ENCODE measurements at regions not wholly inside any gene's neighbourhood (a gene's known extent, or its start where the extent isn't known, plus 50 kb on each side); places are given as distances from the start of the nearest gene placed in this dataset.

DNA sequence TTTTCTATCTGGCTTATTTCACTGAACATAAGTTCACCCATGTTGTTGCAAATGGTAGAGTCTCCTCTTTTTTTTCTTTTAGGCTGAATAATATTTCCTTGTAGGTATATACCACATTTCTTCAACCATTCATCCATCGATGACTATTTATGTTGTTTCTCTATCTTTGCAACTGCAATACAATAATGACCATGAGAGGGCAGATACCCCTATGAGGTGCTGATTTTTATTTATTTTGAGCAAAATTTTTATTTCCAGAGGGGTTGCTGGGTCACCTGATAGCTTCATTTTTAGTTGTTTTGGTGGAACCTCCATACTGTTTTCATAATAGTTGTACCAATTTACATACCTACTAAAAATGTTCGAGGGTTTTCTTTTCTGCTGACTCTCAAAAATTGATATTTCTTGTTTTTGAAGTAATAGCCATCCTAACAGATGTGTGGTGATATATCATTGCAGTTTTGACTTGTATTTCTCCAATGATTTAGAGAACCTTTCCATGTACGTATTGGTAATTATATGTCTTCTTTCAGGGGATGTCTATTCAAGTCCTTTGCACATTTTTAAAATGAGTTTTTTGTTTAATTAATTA lies 1697.0 kb downstream of the PCDH7 start:
- Histone ChIP-seq H3K9me3 (ENCODE audit: control insufficient read depth, insufficient read depth, low read length) (no peaks in the 10 kb centered on the region), H3K36me3 (ENCODE audit: control insufficient read depth, insufficient read depth, low read length) (no peaks in the 10 kb centered on the region), H3K4me3 (ENCODE audit: low read length) (no peak overlapping the region), H3K27ac (ENCODE audit: low read length) (no peak overlapping the region), H3K27me3 (ENCODE audit: control insufficient read depth, insufficient read depth, low read length) (no peaks in the 10 kb centered on the region), H3K4me1 (ENCODE audit: control insufficient read depth, insufficient read depth, low read length) (no peaks in the 10 kb centered on the region)
- no CpG with 5 or more reads among the region's 3 CpGs for WGBS (ENCODE audit: insufficient coverage, insufficient read length)
- no peak for DNase-seq (ENCODE audit: low read depth, low spot score)

DNA sequence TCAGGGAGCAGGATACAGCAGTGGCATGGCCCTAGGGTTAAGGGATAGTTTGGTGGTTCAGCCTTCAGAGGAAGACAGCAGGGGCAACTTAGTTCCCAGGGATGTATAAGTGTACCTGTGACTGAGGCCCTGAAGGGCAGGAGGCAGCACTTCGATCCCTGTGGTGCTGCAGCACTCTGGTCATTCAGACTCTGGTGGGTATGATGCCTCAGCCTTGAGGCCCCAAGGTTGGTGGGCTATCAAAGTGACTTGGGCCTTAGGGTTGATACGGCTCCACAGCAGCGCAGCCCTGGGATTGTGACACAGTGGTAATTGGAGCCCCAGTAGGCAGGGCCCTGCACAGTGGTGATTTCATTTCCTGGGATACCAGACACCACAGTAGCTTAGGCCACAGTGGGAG lies 1703.1 kb downstream of the PCDH7 start:
- Histone ChIP-seq H3K9me3 (ENCODE audit: control insufficient read depth, insufficient read depth, low read length) (no peaks in the 10 kb centered on the region), H3K36me3 (ENCODE audit: control insufficient read depth, insufficient read depth, low read length) (no peaks in the 10 kb centered on the region), H3K27ac (ENCODE audit: low read length) (no peak overlapping the region), H3K4me3 (ENCODE audit: low read length) (no peak overlapping the region), H3K27me3 (ENCODE audit: control insufficient read depth, insufficient read depth, low read length) (no peaks in the 10 kb centered on the region), H3K4me1 (ENCODE audit: control insufficient read depth, insufficient read depth, low read length) (no peaks in the 10 kb centered on the region)
- DNase-seq (ENCODE audit: low read depth, low spot score) = no peak
- WGBS (ENCODE audit: insufficient coverage, insufficient read length) = no CpG with 5 or more reads among the region's 3 CpGs

DNA sequence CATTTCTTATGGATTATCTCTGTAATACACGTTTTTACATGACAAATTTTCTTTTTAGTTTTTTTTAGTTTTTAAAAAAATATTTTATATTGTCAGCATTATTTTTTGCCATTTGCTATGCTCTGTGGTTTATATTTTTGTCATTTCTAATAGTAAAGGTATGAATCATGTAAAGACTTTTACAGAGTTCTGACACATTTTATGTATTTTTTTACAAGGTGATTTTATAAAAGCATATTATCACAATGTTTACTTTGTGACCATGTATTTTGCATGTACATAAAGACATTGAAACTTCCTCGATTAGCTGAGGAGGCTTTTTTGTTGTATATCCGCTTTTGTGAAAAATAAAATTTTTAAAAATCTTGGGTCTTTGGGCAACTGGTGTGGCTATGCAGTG lies 1705.1 kb downstream of the PCDH7 start:
- DNase-seq (ENCODE audit: low read depth, low spot score) = no peak
- Histone ChIP-seq H3K9me3 (ENCODE audit: control insufficient read depth, insufficient read depth, low read length) (no peaks in the 10 kb centered on the region), H3K4me3 (ENCODE audit: low read length) (no peak overlapping the region), H3K4me1 (ENCODE audit: control insufficient read depth, insufficient read depth, low read length) (no peaks in the 10 kb centered on the region), H3K27me3 (ENCODE audit: control insufficient read depth, insufficient read depth, low read length) (no peaks in the 10 kb centered on the region), H3K27ac (ENCODE audit: low read length) (no peak overlapping the region), H3K36me3 (ENCODE audit: control insufficient read depth, insufficient read depth, low read length) (no peaks in the 10 kb centered on the region)
- WGBS (ENCODE audit: insufficient coverage, insufficient read length) = no CpG with 5 or more reads among the region's 3 CpGs

DNA sequence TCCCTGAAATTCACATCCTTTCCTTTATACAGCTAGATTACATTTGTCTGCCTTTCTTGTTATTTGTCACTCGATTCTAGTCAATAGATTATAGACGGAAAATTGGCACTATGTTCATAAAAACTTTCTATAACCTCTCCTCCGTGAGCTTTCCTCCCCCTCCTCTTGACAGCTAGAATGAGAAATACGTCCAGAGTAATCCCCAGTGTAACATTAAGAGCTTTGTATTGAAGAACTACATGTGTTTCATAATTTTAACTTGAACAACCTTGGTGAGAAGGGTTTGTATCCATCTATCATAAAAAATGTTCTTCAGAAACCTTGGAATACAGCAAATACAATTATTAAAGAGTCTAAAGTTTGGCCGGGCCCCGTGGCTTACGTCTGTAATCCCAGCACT lies 1707.4 kb downstream of the PCDH7 start:
- no peak for DNase-seq (ENCODE audit: low read depth, low spot score)
- no peak overlapping the region for H3K27ac ChIP-seq (ENCODE audit: low read length)
- H3K4me3 ChIP-seq (ENCODE audit: low read length) = no peak overlapping the region
- no peaks in the 10 kb centered on the region for H3K36me3 ChIP-seq (ENCODE audit: control insufficient read depth, insufficient read depth, low read length)
- no peaks in the 10 kb centered on the region for H3K27me3 ChIP-seq (ENCODE audit: control insufficient read depth, insufficient read depth, low read length)
- H3K4me1 ChIP-seq (ENCODE audit: control insufficient read depth, insufficient read depth, low read length) = no peaks in the 10 kb centered on the region
- H3K9me3 ChIP-seq (ENCODE audit: control insufficient read depth, insufficient read depth, low read length) = no peaks in the 10 kb centered on the region
- WGBS (ENCODE audit: insufficient coverage, insufficient read length) = no CpG with 5 or more reads among the region's 7 CpGs

DNA sequence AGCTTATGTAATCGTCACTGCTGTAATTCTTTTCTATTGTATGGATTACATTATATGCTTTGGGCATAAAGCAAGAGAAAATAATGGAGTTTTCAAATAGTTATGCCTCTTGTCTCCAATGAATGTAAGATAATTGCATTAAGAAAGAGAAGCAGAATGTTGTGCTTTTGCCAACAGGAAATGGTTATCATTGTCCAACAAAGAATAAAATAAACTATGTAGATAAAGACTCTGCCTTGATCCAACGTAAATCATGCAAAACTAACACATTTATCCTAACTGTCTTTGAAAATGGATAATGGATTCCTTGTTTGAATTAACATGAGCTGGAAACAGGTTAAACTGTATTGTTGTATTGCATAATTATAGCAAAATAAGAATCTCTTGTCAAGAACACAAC lies 1709.0 kb downstream of the PCDH7 start:
- H3K27me3 ChIP-seq (ENCODE audit: control insufficient read depth, insufficient read depth, low read length) = no peaks in the 10 kb centered on the region
- H3K9me3 ChIP-seq (ENCODE audit: control insufficient read depth, insufficient read depth, low read length) = no peaks in the 10 kb centered on the region
- H3K27ac ChIP-seq (ENCODE audit: low read length) = no peak overlapping the region
- DNase-seq (ENCODE audit: low read depth, low spot score) = no peak
- no CpG with 5 or more reads among the region's 2 CpGs for WGBS (ENCODE audit: insufficient coverage, insufficient read length)
- H3K4me1 ChIP-seq (ENCODE audit: control insufficient read depth, insufficient read depth, low read length) = no peaks in the 10 kb centered on the region
- H3K36me3 ChIP-seq (ENCODE audit: control insufficient read depth, insufficient read depth, low read length) = no peaks in the 10 kb centered on the region
- no peak overlapping the region for H3K4me3 ChIP-seq (ENCODE audit: low read length)

DNA sequence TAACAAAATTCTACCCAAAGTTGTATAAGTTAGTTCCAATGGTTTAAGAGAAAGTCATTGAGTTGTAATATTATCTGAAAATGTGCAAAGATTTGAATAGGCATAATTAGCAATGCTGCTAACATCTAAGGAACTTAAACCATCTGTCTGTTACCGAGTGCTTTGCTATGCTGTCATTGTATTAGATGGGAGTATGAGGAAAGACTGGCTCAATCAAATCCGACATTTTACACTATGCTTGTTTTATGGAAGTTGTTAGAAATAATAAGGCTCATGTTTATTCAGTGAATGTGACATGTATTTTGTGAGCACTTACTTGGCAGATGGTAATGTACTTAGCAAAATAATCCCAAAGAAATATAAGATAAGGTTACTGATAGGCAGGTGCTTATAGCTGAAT lies 1715.1 kb downstream of the PCDH7 start:
- no peaks in the 10 kb centered on the region for H3K4me1 ChIP-seq (ENCODE audit: control insufficient read depth, insufficient read depth, low read length)
- no peak overlapping the region for H3K27ac ChIP-seq (ENCODE audit: low read length)
- H3K36me3 ChIP-seq (ENCODE audit: control insufficient read depth, insufficient read depth, low read length) = no peaks in the 10 kb centered on the region
- no peaks in the 10 kb centered on the region for H3K9me3 ChIP-seq (ENCODE audit: control insufficient read depth, insufficient read depth, low read length)
- no peak overlapping the region for H3K4me3 ChIP-seq (ENCODE audit: low read length)
- H3K27me3 ChIP-seq (ENCODE audit: control insufficient read depth, insufficient read depth, low read length) = no peaks in the 10 kb centered on the region
- no peak for DNase-seq (ENCODE audit: low read depth, low spot score)
- WGBS (ENCODE audit: insufficient coverage, insufficient read length) = no CpG with 5 or more reads among the region's 2 CpGs

DNA sequence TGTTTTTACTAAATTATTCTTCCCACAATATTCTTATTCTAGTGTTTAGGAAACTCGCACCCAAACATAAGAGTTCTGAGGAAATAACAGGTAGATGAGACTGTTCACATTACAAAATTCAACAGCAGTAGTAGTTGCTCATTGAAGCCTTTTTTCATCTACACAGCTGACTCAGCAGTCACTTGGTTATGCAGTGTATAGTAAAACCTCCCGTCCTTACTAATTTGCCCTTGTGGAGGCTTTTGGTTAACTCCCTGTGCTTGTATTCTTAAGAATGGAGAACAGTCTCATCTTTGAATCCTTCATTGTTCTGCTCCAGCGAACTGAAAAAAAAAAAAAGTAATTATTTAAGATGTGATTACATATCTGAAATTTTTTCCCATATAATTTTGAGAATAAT lies 1716.6 kb downstream of the PCDH7 start:
- DNase-seq (ENCODE audit: low read depth, low spot score) = no peak
- Histone ChIP-seq H3K4me3 (ENCODE audit: low read length) (no peak overlapping the region), H3K9me3 (ENCODE audit: control insufficient read depth, insufficient read depth, low read length) (no peaks in the 10 kb centered on the region), H3K4me1 (ENCODE audit: control insufficient read depth, insufficient read depth, low read length) (no peaks in the 10 kb centered on the region), H3K27ac (ENCODE audit: low read length) (no peak overlapping the region), H3K27me3 (ENCODE audit: control insufficient read depth, insufficient read depth, low read length) (no peaks in the 10 kb centered on the region), H3K36me3 (ENCODE audit: control insufficient read depth, insufficient read depth, low read length) (no peaks in the 10 kb centered on the region)
- WGBS (ENCODE audit: insufficient coverage, insufficient read length) = no CpG with 5 or more reads among the region's 3 CpGs

DNA sequence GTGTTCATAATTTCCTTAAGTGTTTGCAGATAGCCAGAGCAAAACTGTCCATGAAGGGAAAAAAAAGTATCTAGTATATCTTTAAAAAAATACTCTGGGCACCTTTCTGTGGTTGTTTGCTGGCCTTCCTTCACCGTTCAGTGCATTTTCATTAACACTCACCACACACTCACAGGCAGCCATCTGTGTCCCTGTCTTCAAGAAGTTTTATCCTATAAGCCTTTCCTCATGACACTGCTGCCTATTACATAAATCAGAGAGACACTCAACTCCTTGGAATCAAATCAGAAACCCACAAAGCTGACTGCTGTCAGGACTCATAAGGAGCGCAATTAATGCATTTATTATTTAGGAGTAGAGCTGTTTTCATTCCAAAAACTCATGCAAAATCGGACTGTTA lies 1720.2 kb downstream of the PCDH7 start:
- Histone ChIP-seq H3K27ac (ENCODE audit: low read length) (no peak overlapping the region), H3K4me1 (ENCODE audit: control insufficient read depth, insufficient read depth, low read length) (no peaks in the 10 kb centered on the region), H3K27me3 (ENCODE audit: control insufficient read depth, insufficient read depth, low read length) (no peaks in the 10 kb centered on the region), H3K9me3 (ENCODE audit: control insufficient read depth, insufficient read depth, low read length) (no peaks in the 10 kb centered on the region), H3K4me3 (ENCODE audit: low read length) (no peak overlapping the region), H3K36me3 (ENCODE audit: control insufficient read depth, insufficient read depth, low read length) (no peaks in the 10 kb centered on the region)
- no peak for DNase-seq (ENCODE audit: low read depth, low spot score)
- WGBS (ENCODE audit: insufficient coverage, insufficient read length) = no CpG with 5 or more reads among the region's 3 CpGs

DNA sequence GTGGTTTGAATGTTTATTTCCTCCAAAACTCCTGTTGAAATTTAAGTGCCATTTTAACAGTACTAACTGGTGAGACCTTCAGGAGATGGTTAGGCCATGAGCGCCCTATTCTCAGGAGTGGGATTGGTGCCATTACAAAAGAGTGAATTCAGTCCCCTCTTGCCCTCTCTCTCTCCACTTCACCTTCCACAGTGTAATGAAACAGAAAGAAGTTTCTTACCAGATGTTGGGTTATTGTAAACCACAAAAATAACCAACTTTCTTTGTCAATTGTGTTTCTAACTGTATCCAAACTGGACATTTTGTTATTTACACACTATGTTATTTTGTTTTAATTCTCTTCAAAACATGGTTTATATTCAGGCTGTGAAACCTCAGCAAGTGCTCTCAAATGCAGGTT lies 1734.3 kb downstream of the PCDH7 start:
- Histone ChIP-seq H3K9me3 (ENCODE audit: control insufficient read depth, insufficient read depth, low read length) (no peaks in the 10 kb centered on the region), H3K4me3 (ENCODE audit: low read length) (no peak overlapping the region), H3K27ac (ENCODE audit: low read length) (no peak overlapping the region), H3K36me3 (ENCODE audit: control insufficient read depth, insufficient read depth, low read length) (no peaks in the 10 kb centered on the region), H3K27me3 (ENCODE audit: control insufficient read depth, insufficient read depth, low read length) (no peaks in the 10 kb centered on the region), H3K4me1 (ENCODE audit: control insufficient read depth, insufficient read depth, low read length) (no peaks in the 10 kb centered on the region)
- DNase-seq (ENCODE audit: low read depth, low spot score) = no peak
- no CpG with 5 or more reads among the region's 1 CpG for WGBS (ENCODE audit: insufficient coverage, insufficient read length)

DNA sequence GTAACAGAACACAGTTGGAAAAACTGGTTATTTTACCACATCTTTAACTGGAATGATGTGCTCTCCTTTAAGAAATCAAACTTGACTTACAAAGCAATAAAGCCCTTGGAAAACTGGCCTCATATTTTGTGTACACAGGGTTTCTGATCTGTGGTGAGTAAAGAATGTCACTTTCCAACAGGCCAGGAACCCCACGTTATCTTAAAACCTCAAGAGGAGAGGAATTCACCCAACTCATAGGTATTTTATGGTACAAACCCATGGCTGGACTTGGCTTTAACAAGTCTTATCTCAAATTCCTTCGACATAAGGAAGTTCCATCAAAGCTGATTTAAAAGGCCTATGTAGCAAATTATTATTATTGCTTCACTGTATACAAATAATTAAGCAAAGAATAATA lies 1735.1 kb downstream of the PCDH7 start:
- no peaks in the 10 kb centered on the region for H3K27me3 ChIP-seq (ENCODE audit: control insufficient read depth, insufficient read depth, low read length)
- no peak for DNase-seq (ENCODE audit: low read depth, low spot score)
- H3K27ac ChIP-seq (ENCODE audit: low read length) = no peak overlapping the region
- H3K4me1 ChIP-seq (ENCODE audit: control insufficient read depth, insufficient read depth, low read length) = no peaks in the 10 kb centered on the region
- WGBS (ENCODE audit: insufficient coverage, insufficient read length) = no CpG with 5 or more reads among the region's 2 CpGs
- no peak overlapping the region for H3K4me3 ChIP-seq (ENCODE audit: low read length)
- no peaks in the 10 kb centered on the region for H3K36me3 ChIP-seq (ENCODE audit: control insufficient read depth, insufficient read depth, low read length)
- no peaks in the 10 kb centered on the region for H3K9me3 ChIP-seq (ENCODE audit: control insufficient read depth, insufficient read depth, low read length)

DNA sequence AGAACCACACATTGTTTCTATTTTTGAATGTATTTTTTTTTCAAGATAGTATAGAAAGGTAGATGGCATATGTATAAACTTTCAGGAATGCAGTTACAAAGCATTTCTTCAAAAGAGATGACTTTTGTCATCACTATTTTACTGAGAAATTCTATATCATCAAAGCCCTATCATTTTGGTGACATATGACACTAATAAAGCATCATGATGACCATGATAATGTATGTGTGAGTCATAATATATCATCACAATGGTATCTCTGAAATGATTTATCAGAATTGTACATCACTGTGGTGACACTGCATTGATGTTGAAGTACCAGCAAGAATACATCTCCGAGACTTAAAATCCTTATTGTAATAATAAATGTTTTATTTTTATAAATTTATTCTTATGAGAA lies 1740.8 kb downstream of the PCDH7 start:
- no peak overlapping the region for H3K27ac ChIP-seq (ENCODE audit: low read length)
- no peaks in the 10 kb centered on the region for H3K4me1 ChIP-seq (ENCODE audit: control insufficient read depth, insufficient read depth, low read length)
- H3K4me3 ChIP-seq (ENCODE audit: low read length) = no peak overlapping the region
- DNase-seq (ENCODE audit: low read depth, low spot score) = no peak
- no peaks in the 10 kb centered on the region for H3K27me3 ChIP-seq (ENCODE audit: control insufficient read depth, insufficient read depth, low read length)
- WGBS (ENCODE audit: insufficient coverage, insufficient read length) = no CpG with 5 or more reads among the region's 1 CpG
- no peaks in the 10 kb centered on the region for H3K36me3 ChIP-seq (ENCODE audit: control insufficient read depth, insufficient read depth, low read length)
- H3K9me3 ChIP-seq (ENCODE audit: control insufficient read depth, insufficient read depth, low read length) = no peaks in the 10 kb centered on the region

All from iPS DF 6.9 (cell line).